Heart right ventricle (tissue), 16 donors: ENCODE measurements at regions not wholly inside any gene's neighbourhood (a gene's known extent, or its start where the extent isn't known, plus 50 kb on each side); places are given as distances from the start of the nearest gene placed in this dataset.

Experiments
- ATAC-seq, 8 donors: fragments of 200-7000 bp; cut with Tn5 transposase; one replicate each; pipeline ENCODE4 v1.9.1; 2020; ENCODE audit warnings: mild to moderate bottlenecking in 8 of 8, moderate library complexity in 8 of 8, moderate number of reproducible peaks in 1 of 8
- DNase-seq, 2 donors: peaks; one replicate each; pipeline ENCODE4 v3.0.0-alpha.2; 2020
- H3K27ac ChIP-seq, 10 donors: fragments of 200-600 bp; sonication (generic) in 2 of 10; one replicate each; pipeline versions ENCODE4 v1.5.0 to v1.8.0; 2020 to 2022; ENCODE audit warnings: mild to moderate bottlenecking in 3 of 10
- H3K27me3 ChIP-seq, 7 donors: fragments of 200-600 bp; one replicate each; pipeline ENCODE4 v1.8.0; 2021 to 2022; ENCODE audit warnings: mild to moderate bottlenecking in 2 of 7
- H3K36me3 ChIP-seq, 9 donors: fragments of 200-600 bp; sonication (generic) in 1 of 9; one replicate each; pipeline versions ENCODE4 v1.5.0 to v1.8.0; 2020 to 2022; ENCODE audit warnings: mild to moderate bottlenecking in 2 of 9
- H3K4me1 ChIP-seq, 9 donors: fragments of 200-600 bp; sonication (generic) in 1 of 9; one replicate each; pipeline versions ENCODE4 v1.5.0 to v1.8.0; 2020 to 2022; ENCODE audit warnings: mild to moderate bottlenecking in 4 of 9
- H3K4me3 ChIP-seq, 10 donors: fragments of 200-600 bp; sonication (generic) in 2 of 10; one replicate each; pipeline versions ENCODE4 v1.5.0 to v1.8.0; 2020 to 2022; ENCODE audit warnings: mild to moderate bottlenecking in 7 of 10, moderate library complexity in 2 of 10
- H3K9me3 ChIP-seq, 11 donors: fragments of 200-600 bp in 10 of 11; sonication (generic) in 2 of 11; one replicate each; pipeline versions ENCODE4 v1.5.0 to v1.8.0; 2013 to 2022; ENCODE audit warnings: mild to moderate bottlenecking in 2 of 11, control low read depth in 1 of 11, moderate library complexity in 1 of 11
- WGBS, 2 donors: extraction: QIAGEN DNeasy Blood & Tissue Kit; methylation state at CpG; one replicate each; pipeline ENCODE4 v1.1.7; 2013; ENCODE audit warnings: inconsistent platforms in 1 of 2; 5-methylcytosine and 5-hydroxymethylcytosine counted together
- intact Hi-C, 10 donors: fragments of 100-400 bp; cut with DNase I; formaldehyde crosslinking; loops; one replicate each; pipeline versions ENCODE4 v1.11.1 to v1.14.2; 2022
- TF ChIP-seq, protein P1 (sequence below), 9 donors: fragments of 200-600 bp; sonication (generic) in 2 of 9; IDR thresholded peaks; one replicate each; pipeline versions ENCODE4 v1.5.0 to v1.8.0; 2021 to 2022; ENCODE audit warnings: antibody characterized with exemption in 9 of 9, mild to moderate bottlenecking in 5 of 9, moderate library complexity in 1 of 9
- donor health status: Arrhythmogenic right ventricular cardiomyopathy.
- donor health status: ischemic (EF 13 %, LVEDD 7.1; RV severe dilation, severe dysfunction).
- donor health status: healthy with polysubstance abuse.
- donor health status: DM: no; HTN: yes; CAD: no.
- donor health status: DM: no; HTN: no; CAD: no.
- donor health status: ischemic (EF 25% LVEDD 6.9; RV normal size, moderate dysfunction).
- donor health status: ischemic (EF 25% LVEDD 5.7; RV mildly dilated, moderate dysfunction).
- donor health status: healthy.
- donor health status: DM: yes; HTN: yes; CAD: no.
- donor health status: Ischemic cardiomyopathy.
- donor health status: ischemic (EF 35%, LVEDD 5.7; RV mildly dilated, moderate dysfunction).
- donor health status: nonischemic (EF 11% LVEDD 7.7; RV severe dilation, severe dysfunction).
- donor health status: DM: yes; HTN: yes; CAD: no.
- donor health status: PGD.
- donor health status: ischemic (EF 29% LVEDD 5.4; RV normal size, mild dysfunction).
- donor health status: nonischemic (EF 23%, LVEDD 6.1; RV moderate dilation, normal function).

DNA sequence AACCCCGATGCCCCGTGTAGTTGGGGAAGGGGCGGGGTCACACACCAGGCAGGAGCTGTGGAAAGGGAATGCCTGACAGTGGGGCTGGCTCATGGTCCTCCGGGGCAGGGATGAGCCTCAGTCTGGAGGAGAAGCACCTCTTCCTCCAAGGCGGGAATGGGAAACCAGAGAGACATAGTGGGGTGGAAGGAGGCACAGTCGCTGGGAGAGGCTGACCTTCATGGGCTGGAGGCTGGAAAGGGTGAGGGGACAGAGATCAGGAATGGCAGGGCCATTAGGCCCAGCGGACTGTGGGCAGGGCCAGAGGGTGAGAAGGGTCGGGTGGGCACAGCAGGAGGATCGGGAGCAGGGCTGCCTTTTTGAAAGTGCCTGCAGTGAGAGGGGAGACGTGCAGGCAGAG is 65.8 kb upstream of the LINGO1 start:
- TF ChIP-seq, protein P1, sequence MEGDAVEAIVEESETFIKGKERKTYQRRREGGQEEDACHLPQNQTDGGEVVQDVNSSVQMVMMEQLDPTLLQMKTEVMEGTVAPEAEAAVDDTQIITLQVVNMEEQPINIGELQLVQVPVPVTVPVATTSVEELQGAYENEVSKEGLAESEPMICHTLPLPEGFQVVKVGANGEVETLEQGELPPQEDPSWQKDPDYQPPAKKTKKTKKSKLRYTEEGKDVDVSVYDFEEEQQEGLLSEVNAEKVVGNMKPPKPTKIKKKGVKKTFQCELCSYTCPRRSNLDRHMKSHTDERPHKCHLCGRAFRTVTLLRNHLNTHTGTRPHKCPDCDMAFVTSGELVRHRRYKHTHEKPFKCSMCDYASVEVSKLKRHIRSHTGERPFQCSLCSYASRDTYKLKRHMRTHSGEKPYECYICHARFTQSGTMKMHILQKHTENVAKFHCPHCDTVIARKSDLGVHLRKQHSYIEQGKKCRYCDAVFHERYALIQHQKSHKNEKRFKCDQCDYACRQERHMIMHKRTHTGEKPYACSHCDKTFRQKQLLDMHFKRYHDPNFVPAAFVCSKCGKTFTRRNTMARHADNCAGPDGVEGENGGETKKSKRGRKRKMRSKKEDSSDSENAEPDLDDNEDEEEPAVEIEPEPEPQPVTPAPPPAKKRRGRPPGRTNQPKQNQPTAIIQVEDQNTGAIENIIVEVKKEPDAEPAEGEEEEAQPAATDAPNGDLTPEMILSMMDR (IDR thresholded peaks at IDR 0.05) = no peak
- H3K27me3 ChIP-seq = peaks cover 0 to 51% (median 36%) of the 10 kb centered on the region in 7 donors
- peaks cover 0 to 9% (median 0%) of the 10 kb centered on the region in 9 donors for H3K4me1 ChIP-seq
- H3K9me3 ChIP-seq = no peaks in the 10 kb centered on the region
- 60 to 63% methylated on average over 10 of the region's 10 CpGs for WGBS, 2 donors
- intact Hi-C loops = no loop called here
- DNase-seq = no peak
- no peak overlapping the region for H3K4me3 ChIP-seq
- H3K27ac ChIP-seq = no peak overlapping the region
- no peaks in the 10 kb centered on the region for H3K36me3 ChIP-seq
- no peak for ATAC-seq

DNA sequence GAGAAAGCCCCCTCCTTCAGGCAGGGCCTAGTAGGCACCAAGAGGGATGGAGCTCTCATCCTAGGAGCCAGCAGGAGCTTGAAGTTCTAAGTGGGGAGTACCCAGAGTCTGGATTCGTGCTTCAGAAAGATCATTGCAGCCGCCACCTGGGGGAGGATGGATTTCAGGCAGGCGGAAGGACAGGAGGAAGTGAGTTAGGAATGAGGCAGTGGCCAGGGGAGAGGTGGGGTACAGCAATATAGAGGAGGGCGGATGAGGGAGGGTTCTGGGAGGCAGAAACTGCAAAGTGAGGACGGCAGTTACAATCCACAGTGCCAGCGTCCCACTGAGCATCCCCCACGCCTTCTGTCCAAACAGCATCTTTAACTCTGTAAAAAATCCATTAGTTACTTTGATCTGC is 65.2 kb upstream of the LINGO1 start:
- Histone ChIP-seq H3K9me3 (no peaks in the 10 kb centered on the region), H3K4me3 (no peak overlapping the region), H3K4me1 (peaks cover 0 to 9% (median 0%) of the 10 kb centered on the region in 9 donors), H3K27me3 (peaks cover 0 to 56% (median 41%) of the 10 kb centered on the region in 7 donors), H3K36me3 (no peaks in the 10 kb centered on the region), H3K27ac (no peak overlapping the region)
- intact Hi-C loops = no loop called here
- TF ChIP-seq, protein P1 (IDR thresholded peaks at IDR 0.05) = no peak
- no peak for ATAC-seq
- DNase-seq = no peak
- 34 to 46% methylated on average over 7 of the region's 7 CpGs for WGBS, 2 donors

DNA sequence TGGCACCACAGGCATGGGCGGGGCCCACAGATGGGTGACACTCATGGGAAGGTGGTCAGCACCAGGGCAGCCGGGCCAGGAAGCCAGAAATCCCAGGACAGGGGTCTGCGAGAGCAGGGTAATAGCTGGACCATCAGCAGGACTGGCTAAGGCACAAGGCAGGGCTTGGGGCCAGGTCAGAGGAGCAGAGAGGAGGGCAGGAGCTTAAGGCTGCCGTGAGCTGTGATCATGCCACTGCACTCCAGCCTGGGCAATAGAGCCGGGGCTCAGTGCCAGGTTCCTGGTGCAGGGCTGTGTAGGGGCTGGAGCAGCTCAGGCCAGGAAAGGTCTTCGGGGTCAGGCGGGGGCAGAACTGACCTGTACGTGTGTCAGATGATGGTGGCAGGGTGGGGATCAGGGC is 64.2 kb upstream of the LINGO1 start:
- 65 to 73% methylated on average over 8 of the region's 8 CpGs for WGBS, 2 donors

DNA sequence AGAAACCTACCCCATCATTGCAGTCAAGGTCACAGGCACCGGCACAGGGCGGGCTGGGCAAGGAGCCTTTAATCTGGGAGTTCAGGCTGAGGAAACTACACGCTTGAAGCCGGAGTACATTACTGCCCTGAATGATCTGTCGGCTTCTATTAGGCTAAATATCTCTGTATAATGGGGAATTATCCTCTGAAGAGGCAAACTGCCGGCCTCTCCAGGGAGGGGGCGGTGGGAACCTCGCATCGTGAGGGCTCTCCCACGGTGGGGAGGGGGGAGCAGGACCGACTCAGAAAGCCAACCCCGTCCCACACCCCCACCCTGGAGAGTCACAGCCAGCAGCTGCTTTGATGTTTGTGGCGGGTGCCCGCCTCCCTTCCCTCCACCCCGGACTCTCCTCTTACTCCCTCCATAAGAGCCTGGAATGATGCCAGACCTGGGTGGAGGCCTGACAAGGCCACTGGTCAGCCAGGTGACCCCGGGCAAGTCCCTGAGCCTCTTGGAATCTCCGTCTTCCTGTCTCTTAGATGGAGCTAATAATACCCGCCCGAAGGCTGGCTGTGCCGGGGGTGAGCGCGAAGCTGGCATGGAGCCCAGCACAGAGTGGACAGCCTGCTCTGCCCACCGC is 63.4 kb upstream of the LINGO1 start:
- TF ChIP-seq, protein P1 (IDR thresholded peaks at IDR 0.05) = no peak
- intact Hi-C loops = no loop called here
- peaks cover 0 to 74% (median 55%) of the 10 kb centered on the region in 7 donors for H3K27me3 ChIP-seq

More for the DNA sequence above, 64.2 kb upstream of the LINGO1 start:
- Histone ChIP-seq H3K27me3 (peaks cover 0 to 67% (median 52%) of the 10 kb centered on the region in 7 donors), H3K4me3 (no peak overlapping the region), H3K36me3 (no peaks in the 10 kb centered on the region), H3K27ac (no peak overlapping the region), H3K9me3 (no peaks in the 10 kb centered on the region), H3K4me1 (peaks cover 0 to 9% (median 0%) of the 10 kb centered on the region in 9 donors)
- intact Hi-C loops = no loop called here
- peak in 5 of 8 donors; percentile 33 to 84 (median 39) for ATAC-seq
- TF ChIP-seq, protein P1 (IDR thresholded peaks at IDR 0.05) = no peak
- DNase-seq = peak in 1 of 2 donors; percentile 15

More for the DNA sequence above, 63.4 kb upstream of the LINGO1 start:
- H3K4me1 ChIP-seq = peaks cover 0 to 9% (median 0%) of the 10 kb centered on the region in 9 donors
- no peak for DNase-seq
- no peak overlapping the region for H3K27ac ChIP-seq
- ATAC-seq = peak in 2 of 8 donors; percentile 41 to 52
- no peaks in the 10 kb centered on the region for H3K36me3 ChIP-seq
- H3K9me3 ChIP-seq = no peaks in the 10 kb centered on the region
- 22% methylated on average over 23 of the region's 23 CpGs for WGBS, 2 donors
- no peak overlapping the region for H3K4me3 ChIP-seq
